DND-41 (cell line): ENCODE measurements at regions not wholly inside any gene's neighbourhood (a gene's known extent, or its start where the extent isn't known, plus 50 kb on each side); places are given as distances from the start of the nearest gene placed in this dataset.

Experiments used
- ATAC-seq: fragments of 200-7000 bp; cut with Tn5 transposase; 3 replicates; pipeline ENCODE4 v1.9.1; 2021; ENCODE audit warnings: low read depth; ENCODE audit not compliant: insufficient read depth
- DNase-seq: peaks from one replicate; pipeline ENCODE4 v3.0.0-alpha.2; 2020
- H2AFZ ChIP-seq: 2 replicates; pipeline ENCODE4 v1.6.0; 2012; ENCODE audit warnings: low read depth, low read length
- H3K27ac ChIP-seq: 2 replicates; pipeline ENCODE4 v1.5.1; 2012; ENCODE audit warnings: low read length, inconsistent platforms
- H3K27me3 ChIP-seq: fragments of 200-600 bp; sonication (generic); 2 replicates; pipeline ENCODE4 v1.6.0; 2012; ENCODE audit warnings: low read length, mild to moderate bottlenecking, inconsistent platforms; ENCODE audit not compliant: insufficient read depth, poor library complexity
- H3K36me3 ChIP-seq: 2 replicates; pipeline ENCODE4 v1.5.1; 2012; ENCODE audit warnings: low read length, inconsistent platforms; ENCODE audit not compliant: insufficient read depth
- H3K4me1 ChIP-seq: 2 replicates; pipeline ENCODE4 v1.5.1; 2012; ENCODE audit warnings: mild to moderate bottlenecking, low read length; ENCODE audit not compliant: insufficient read depth
- H3K4me2 ChIP-seq: 2 replicates; pipeline ENCODE4 v1.6.0; 2012; ENCODE audit warnings: mild to moderate bottlenecking, moderate library complexity, low read length, inconsistent platforms; ENCODE audit not compliant: insufficient read depth
- H3K4me3 ChIP-seq, 2 experiments: fragments of 200-600 bp in 1 of 2; shearing (Covaris generic) in 1 of 2; 2 replicates each; pipeline ENCODE4 v1.5.1; 2012 to 2016; ENCODE audit warnings: inconsistent platforms in 2 of 2, low read length in 2 of 2, mild to moderate bottlenecking in 2 of 2, low read depth in 1 of 2, moderate library complexity in 1 of 2
- H3K79me2 ChIP-seq: 2 replicates; pipeline ENCODE4 v1.6.0; 2012; ENCODE audit warnings: low read length, inconsistent platforms; ENCODE audit not compliant: insufficient read depth
- H3K9ac ChIP-seq: 2 replicates; pipeline ENCODE4 v1.6.0; 2012; ENCODE audit warnings: low read depth, mild to moderate bottlenecking, inconsistent platforms, low read length, moderate library complexity
- H3K9me3 ChIP-seq: 2 replicates; pipeline ENCODE4 v1.5.1; 2012; ENCODE audit warnings: low read length, moderate library complexity, mild to moderate bottlenecking, inconsistent platforms; ENCODE audit not compliant: insufficient read depth, severe bottlenecking
- H4K20me1 ChIP-seq: 2 replicates; pipeline ENCODE4 v1.6.0; 2012; ENCODE audit warnings: low read length; ENCODE audit not compliant: insufficient read depth
- EZH2 ChIP-seq: IDR thresholded peaks from 3 replicates; pipeline ENCODE4 v1.6.1; 2012; ENCODE audit warnings: borderline replicate concordance, low read depth, mild to moderate bottlenecking, moderate library complexity, low read length, inconsistent platforms; ENCODE audit not compliant: severe bottlenecking
- TF ChIP-seq, protein P1 (sequence below): IDR thresholded peaks from 2 replicates; pipeline ENCODE4 v1.5.1; 2012; ENCODE audit warnings: borderline replicate concordance, low read length, moderate library complexity, mild to moderate bottlenecking; ENCODE audit not compliant: poor library complexity, severe bottlenecking; ENCODE audit errors: extremely low read depth

DNA sequence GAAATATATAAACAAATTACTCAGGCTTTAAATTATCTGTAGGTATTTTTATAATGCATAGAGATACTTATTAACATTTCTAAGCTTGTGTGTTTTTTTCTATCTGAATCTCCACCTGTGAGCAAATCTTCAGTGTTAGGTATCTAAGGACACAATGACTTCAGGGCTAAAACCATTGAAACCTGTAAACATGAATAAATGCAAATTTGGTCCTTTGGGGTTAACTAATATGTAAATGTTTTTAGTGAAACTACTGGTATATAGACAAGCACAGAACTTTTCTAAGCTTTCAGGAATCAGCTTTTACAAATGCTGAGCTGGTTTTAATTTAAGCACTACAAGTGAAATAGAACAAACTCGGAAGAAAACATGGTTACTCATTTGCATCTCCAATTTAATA, 147.9 kb downstream of the FBXO8 start:
- no peak overlapping the region for H3K27ac ChIP-seq
- no peak overlapping the region for H3K9ac ChIP-seq
- H3K36me3 ChIP-seq = no peaks in the 10 kb centered on the region
- no peaks in the 10 kb centered on the region for H3K27me3 ChIP-seq
- no peaks in the 10 kb centered on the region for H3K9me3 ChIP-seq
- no peaks in the 10 kb centered on the region for H4K20me1 ChIP-seq
- DNase-seq (no peak), ATAC-seq (no peak)
- H3K79me2 ChIP-seq = no peaks in the 10 kb centered on the region
- no peak overlapping the region for H3K4me2 ChIP-seq
- H3K4me3 ChIP-seq = no peak overlapping the region
- no peaks in the 10 kb centered on the region for H3K4me1 ChIP-seq
- no peak for TF ChIP-seq EZH2
- TF ChIP-seq, protein P1, sequence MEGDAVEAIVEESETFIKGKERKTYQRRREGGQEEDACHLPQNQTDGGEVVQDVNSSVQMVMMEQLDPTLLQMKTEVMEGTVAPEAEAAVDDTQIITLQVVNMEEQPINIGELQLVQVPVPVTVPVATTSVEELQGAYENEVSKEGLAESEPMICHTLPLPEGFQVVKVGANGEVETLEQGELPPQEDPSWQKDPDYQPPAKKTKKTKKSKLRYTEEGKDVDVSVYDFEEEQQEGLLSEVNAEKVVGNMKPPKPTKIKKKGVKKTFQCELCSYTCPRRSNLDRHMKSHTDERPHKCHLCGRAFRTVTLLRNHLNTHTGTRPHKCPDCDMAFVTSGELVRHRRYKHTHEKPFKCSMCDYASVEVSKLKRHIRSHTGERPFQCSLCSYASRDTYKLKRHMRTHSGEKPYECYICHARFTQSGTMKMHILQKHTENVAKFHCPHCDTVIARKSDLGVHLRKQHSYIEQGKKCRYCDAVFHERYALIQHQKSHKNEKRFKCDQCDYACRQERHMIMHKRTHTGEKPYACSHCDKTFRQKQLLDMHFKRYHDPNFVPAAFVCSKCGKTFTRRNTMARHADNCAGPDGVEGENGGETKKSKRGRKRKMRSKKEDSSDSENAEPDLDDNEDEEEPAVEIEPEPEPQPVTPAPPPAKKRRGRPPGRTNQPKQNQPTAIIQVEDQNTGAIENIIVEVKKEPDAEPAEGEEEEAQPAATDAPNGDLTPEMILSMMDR = no peak
- H2AFZ ChIP-seq = no peak overlapping the region

DNA sequence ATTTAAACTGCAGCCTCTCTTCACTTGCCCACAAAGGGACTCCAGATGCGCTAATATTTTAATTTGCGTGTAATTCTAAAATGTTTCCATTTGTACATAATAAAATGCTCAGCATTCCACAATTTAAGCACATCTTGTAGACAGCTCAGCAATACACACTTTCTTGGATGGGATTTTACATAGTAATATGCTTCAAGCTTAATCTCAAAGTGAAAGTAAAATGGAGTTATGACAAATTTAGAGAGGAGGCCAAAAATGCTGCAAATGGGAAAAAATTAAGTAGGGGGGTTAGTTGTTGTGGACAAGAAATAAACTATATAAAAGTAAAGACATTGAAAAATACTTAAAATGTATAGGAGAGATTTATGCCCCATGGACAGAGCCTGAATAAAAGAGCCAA, 149.1 kb downstream of the FBXO8 start:
- H3K27ac ChIP-seq = no peak overlapping the region
- no peaks in the 10 kb centered on the region for H3K79me2 ChIP-seq
- TF ChIP-seq, protein P1 = no peak
- no peak for TF ChIP-seq EZH2
- no peak overlapping the region for H3K9ac ChIP-seq
- ATAC-seq (no peak), DNase-seq (no peak)
- H3K36me3 ChIP-seq = no peaks in the 10 kb centered on the region
- H4K20me1 ChIP-seq = no peaks in the 10 kb centered on the region
- no peaks in the 10 kb centered on the region for H3K9me3 ChIP-seq
- H3K4me3 ChIP-seq = no peak overlapping the region
- H3K4me2 ChIP-seq = no peak overlapping the region
- no peaks in the 10 kb centered on the region for H3K27me3 ChIP-seq
- no peaks in the 10 kb centered on the region for H3K4me1 ChIP-seq
- no peak overlapping the region for H2AFZ ChIP-seq

- DNase-seq (no peak), ATAC-seq (no peak)
- Histone ChIP-seq H3K4me1 (no peaks in the 10 kb centered on the region), H3K9me3 (no peaks in the 10 kb centered on the region), H3K27me3 (no peaks in the 10 kb centered on the region), H3K36me3 (no peaks in the 10 kb centered on the region), H4K20me1 (no peaks in the 10 kb centered on the region), H3K9ac (no peak overlapping the region), H3K79me2 (no peaks in the 10 kb centered on the region), H3K27ac (no peak overlapping the region), H3K4me2 (no peak overlapping the region), H3K4me3 (no peak overlapping the region), H2AFZ (no peak overlapping the region)
- TF ChIP-seq, protein P1 = no peak
- TF ChIP-seq EZH2 = no peak
These were observed 149.9 kb downstream of the FBXO8 start for GRCh38 chr4:174133551-174133950.

GRCh38 chr4:174131901-174132300, 151.6 kb downstream of the FBXO8 start:
- no peak overlapping the region for H3K9ac ChIP-seq
- no peaks in the 10 kb centered on the region for H3K79me2 ChIP-seq
- H3K9me3 ChIP-seq = no peaks in the 10 kb centered on the region
- no peak overlapping the region for H3K4me2 ChIP-seq
- H4K20me1 ChIP-seq = no peaks in the 10 kb centered on the region
- H3K4me3 ChIP-seq = no peak overlapping the region
- DNase-seq (no peak), ATAC-seq (no peak)
- no peak overlapping the region for H2AFZ ChIP-seq
- H3K27me3 ChIP-seq = no peaks in the 10 kb centered on the region
- no peaks in the 10 kb centered on the region for H3K36me3 ChIP-seq
- H3K27ac ChIP-seq = no peak overlapping the region
- no peak for TF ChIP-seq EZH2
- TF ChIP-seq, protein P1 = no peak
- H3K4me1 ChIP-seq = no peaks in the 10 kb centered on the region
